ENCODE measurements at regions not wholly inside any gene's neighbourhood (a gene's known extent, or its start where the extent isn't known, plus 50 kb on each side); places are given as distances from the start of the nearest gene placed in this dataset.
"Not testable (repeated sequence)": the region's sequence is repeated elsewhere in the genome, so short reads cannot be mapped to it uniquely, and the experiment has no call there.

- TF ChIP-seq ZBTB7A (IDR thresholded peaks at IDR 0.05; ENCODE audit: low read depth); TCF12 (IDR thresholded peaks at IDR 0.05; ENCODE audit: low read depth); REST (IDR thresholded peaks at IDR 0.05; ENCODE audit: low read depth); NFIC (IDR thresholded peaks at IDR 0.05); CREB1 (IDR thresholded peaks at IDR 0.05; ENCODE audit: low read depth); EGR1 (IDR thresholded peaks at IDR 0.05); EP300 (IDR thresholded peaks at IDR 0.05; ENCODE audit: borderline replicate concordance): not testable (repeated sequence)
- TF ChIP-seq, protein P1, sequence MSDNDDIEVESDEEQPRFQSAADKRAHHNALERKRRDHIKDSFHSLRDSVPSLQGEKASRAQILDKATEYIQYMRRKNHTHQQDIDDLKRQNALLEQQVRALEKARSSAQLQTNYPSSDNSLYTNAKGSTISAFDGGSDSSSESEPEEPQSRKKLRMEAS (IDR thresholded peaks at IDR 0.05): not testable (repeated sequence)
Measured at GRCh38 chr1:146413911-146414310, 185.1 kb upstream of the NOTCH2NLA start.

Data from Ishikawa (cell line).